Retinal pigment epithelial cell (primary cell): ENCODE measurements at regions not wholly inside any gene's neighbourhood (a gene's known extent, or its start where the extent isn't known, plus 50 kb on each side); places are given as distances from the start of the nearest gene placed in this dataset.

ENCODE experiments used
- DNase-seq: peaks from one replicate; pipeline ENCODE4 v3.0.0-alpha.2; 2010; ENCODE audit warnings: low read depth
- H3K4me3 ChIP-seq: 2 replicates; pipeline ENCODE4 v1.5.1; 2011; ENCODE audit warnings: mild to moderate bottlenecking, low read length, control low read depth, moderate library complexity
- CTCF ChIP-seq: conservative IDR thresholded peaks from 2 replicates; pipeline ENCODE4 v1.5.1; 2011; ENCODE audit warnings: low read depth, low read length, control low read depth, inconsistent platforms

GRCh38 chr13:65768545-65768944 lies 1461.6 kb downstream of the PCDH9 start:
- no peak for DNase-seq
- TF ChIP-seq CTCF: no peak
- H3K4me3 ChIP-seq: no peak overlapping the region

GRCh38 chr13:65763811-65764210 lies 1466.3 kb downstream of the PCDH9 start:
- no peak overlapping the region for H3K4me3 ChIP-seq
- no peak for DNase-seq
- TF ChIP-seq CTCF: no peak

- no peak for TF ChIP-seq CTCF
- H3K4me3 ChIP-seq: no peak overlapping the region
- no peak for DNase-seq
Observed at GRCh38 chr13:65762012-65762411, 1468.1 kb downstream of the PCDH9 start.

GRCh38 chr13:65756071-65756671 lies 1474.0 kb downstream of the PCDH9 start:
- TF ChIP-seq CTCF: no peak
- no peak for DNase-seq
- H3K4me3 ChIP-seq: no peak overlapping the region

GRCh38 chr13:65748227-65748626 lies 1481.9 kb downstream of the PCDH9 start:
- H3K4me3 ChIP-seq: no peak overlapping the region
- no peak for DNase-seq
- TF ChIP-seq CTCF: no peak

- H3K4me3 ChIP-seq: no peak overlapping the region
- no peak for TF ChIP-seq CTCF
- DNase-seq: no peak
Observed at GRCh38 chr13:65746406-65746921, 1483.7 kb downstream of the PCDH9 start.

- H3K4me3 ChIP-seq: no peak overlapping the region
- TF ChIP-seq CTCF: no peak
- peak; percentile 7 for DNase-seq
Observed at GRCh38 chr13:65744836-65745235, 1485.3 kb downstream of the PCDH9 start.
